RCC 7860 (cell line): ENCODE measurements at regions not wholly inside any gene's neighbourhood (a gene's known extent, or its start where the extent isn't known, plus 50 kb on each side); places are given as distances from the start of the nearest gene placed in this dataset.
A peak's percentile ranks its signal among the peaks of the same experiment; 100 is the strongest.

Experiments used
- DNase-seq: peaks from one replicate; pipeline ENCODE4 v3.0.0-alpha.2; 2015; ENCODE audit warnings: low spot score
- FAIRE-seq: peaks from 2 replicates; lab custom pipeline; 2012; peaks lifted over from hg19 to GRCh38; lab: Jason Lieb, UNC

- DNase-seq (peak; percentile 67), FAIRE-seq (peak; percentile 78)
Measured at GRCh38 chr1:57489358-57490036, 65.6 kb upstream of the DAB1 start.

GRCh38 chr1:57485643-57486042 is 61.8 kb upstream of the DAB1 start:
- FAIRE-seq (peak; percentile 54), DNase-seq (peak; percentile 68)

GRCh38 chr1:57483954-57484353 is 60.1 kb upstream of the DAB1 start:
- DNase-seq (no peak), FAIRE-seq (no peak)

- no peak for FAIRE-seq
Measured at GRCh38 chr1:57479471-57479870, 55.6 kb upstream of the DAB1 start.

GRCh38 chr1:57475366-57475765 is 51.5 kb upstream of the DAB1 start:
- DNase-seq (no peak), FAIRE-seq (no peak)

More at GRCh38 chr1:57479471-57479870, 55.6 kb upstream of the DAB1 start:
- DNase-seq: no peak

- no peak for DNase-seq
Measured at GRCh38 chr1:57474137-57474750, 50.4 kb upstream of the DAB1 start.

More at GRCh38 chr1:57474137-57474750, 50.4 kb upstream of the DAB1 start:
- no peak for FAIRE-seq
